CD4-positive, alpha-beta T cell treated with Interleukin-12 subunit alpha and Interleukin-12 subunit beta, for 1 hour (primary cell): ENCODE measurements at regions not wholly inside any gene's neighbourhood (a gene's known extent, or its start where the extent isn't known, plus 50 kb on each side); places are given as distances from the start of the nearest gene placed in this dataset.
"Not testable (repeated sequence)": the region's sequence is repeated elsewhere in the genome, so short reads cannot be mapped to it uniquely, and the experiment has no call there.

Experiments used
- DNase-seq: peaks from one replicate; pipeline ENCODE4 v3.0.0-alpha.2; 2020

DNA sequence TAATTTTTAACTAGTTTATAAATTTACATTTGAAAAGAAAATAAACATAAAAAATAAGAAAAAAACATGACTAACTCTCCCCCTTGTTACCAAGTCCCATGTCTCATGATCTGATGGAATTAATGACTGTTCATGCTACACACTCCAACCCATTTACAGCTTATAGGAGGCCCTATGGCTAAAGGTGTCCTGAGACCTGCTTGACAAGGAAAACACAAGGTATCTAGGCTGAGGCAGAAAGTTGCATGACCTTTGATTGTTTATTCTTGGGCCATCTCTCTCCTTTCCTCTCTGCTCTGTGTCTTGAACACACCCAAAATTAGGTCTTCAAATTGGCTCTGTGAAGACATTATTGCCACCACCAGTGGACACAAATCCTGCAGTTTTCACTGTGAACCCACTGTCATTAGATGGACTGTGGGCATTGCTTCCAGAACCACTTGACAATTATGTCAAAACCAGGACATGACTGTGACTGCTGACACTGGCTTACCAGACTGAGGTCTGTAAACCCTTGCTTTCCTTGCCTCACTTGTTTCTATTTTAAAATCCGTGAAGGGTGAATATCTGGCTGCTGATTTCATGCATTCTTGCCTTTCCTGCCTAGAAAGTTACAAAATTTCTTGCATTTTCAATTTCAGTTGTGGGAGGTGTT is 386.5 kb upstream of the SPRY2 start:
- DNase-seq, result no peak

DNA sequence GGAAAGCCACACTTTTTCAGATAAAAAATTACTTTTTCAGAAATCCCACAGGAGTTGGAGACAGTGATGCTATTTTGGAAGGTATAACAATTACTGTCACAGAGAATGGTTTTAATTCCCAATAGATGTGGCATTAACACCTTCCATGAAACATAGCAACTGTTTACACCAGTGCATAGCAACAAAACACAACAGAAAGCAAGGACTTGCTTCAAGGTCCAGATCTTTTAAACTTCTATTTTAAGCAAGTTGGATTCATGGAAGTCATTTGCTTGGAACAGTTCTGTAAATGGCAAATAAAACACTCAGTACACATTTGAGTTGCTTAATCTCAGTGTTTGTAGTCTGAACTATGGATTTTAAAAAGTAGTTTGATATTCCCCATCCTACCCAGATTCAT is 385.9 kb upstream of the SPRY2 start:
- no peak for DNase-seq

DNA sequence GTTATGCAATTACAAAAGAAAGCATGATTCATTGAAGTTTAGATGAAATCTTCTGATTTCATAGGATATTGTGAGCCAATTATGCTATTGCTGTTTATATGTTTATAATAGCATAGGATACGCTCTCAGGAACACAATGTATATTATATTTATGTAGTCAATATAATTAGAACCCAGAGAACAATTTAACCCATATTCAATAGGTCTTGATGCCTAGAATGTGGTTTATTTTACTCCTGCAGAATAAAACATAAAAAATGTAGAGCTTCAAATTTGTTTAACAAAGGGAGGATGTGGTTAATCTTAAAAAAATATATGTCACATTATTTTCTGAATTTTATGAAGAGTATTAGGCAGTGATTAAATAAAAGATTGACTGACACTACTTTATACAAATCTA is 380.8 kb upstream of the SPRY2 start:
- DNase-seq, result no peak

DNA sequence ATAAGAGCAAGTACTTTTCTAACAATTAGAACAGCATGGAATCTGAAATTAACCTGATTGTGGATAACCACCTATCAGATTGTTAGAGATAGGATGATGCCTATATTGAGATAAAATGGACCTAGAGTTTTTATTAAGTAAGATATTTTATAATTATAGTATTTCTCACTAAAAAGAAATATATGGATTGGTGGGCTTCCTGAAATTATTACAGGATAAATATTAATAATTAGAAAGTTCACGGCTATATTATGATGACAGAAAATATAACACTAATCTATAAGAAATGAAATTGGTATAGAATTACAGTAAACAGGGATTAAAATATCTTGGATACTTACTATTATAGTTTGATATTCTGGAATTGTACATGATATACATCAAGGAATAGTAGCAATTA is 378.0 kb upstream of the SPRY2 start:
- no peak for DNase-seq

- no peak for DNase-seq
These were observed 376.9 kb upstream of the SPRY2 start for GRCh38 chr13:80717776-80718175.

DNA sequence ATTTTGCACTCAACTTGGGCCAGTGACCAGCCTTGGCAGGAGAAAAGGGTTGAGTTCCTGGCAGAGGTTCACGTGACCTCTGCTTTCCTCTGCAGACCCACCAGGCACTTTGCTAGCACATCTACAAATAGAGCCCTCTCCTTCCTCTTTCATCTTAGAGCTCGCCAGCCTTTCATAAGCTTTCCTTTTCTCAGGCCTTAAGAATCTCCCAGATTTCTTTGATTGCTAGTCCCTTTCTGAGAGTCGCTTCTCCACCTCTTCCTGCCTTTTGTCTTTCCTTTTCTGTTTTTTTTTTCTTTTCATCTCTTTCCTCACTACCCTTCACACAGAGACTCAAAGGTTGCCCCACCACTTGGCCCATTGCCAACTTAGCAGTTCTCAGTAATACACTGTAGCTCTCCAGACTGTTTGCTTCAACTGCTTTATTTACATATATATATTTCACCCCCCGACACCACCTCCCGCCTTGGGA is 375.7 kb upstream of the SPRY2 start:
- DNase-seq, result no peak

GRCh38 chr13:80712026-80712425 is 371.1 kb upstream of the SPRY2 start:
- no peak for DNase-seq

- DNase-seq, result no peak
These were observed 367.9 kb upstream of the SPRY2 start for GRCh38 chr13:80708791-80709190.

GRCh38 chr13:80707000-80707983 is 366.4 kb upstream of the SPRY2 start:
- no peak for DNase-seq

GRCh38 chr13:80706164-80706471 is 365.2 kb upstream of the SPRY2 start:
- DNase-seq, result no peak

- no peak for DNase-seq
These were observed 364.6 kb upstream of the SPRY2 start for GRCh38 chr13:80705371-80706163.

DNA sequence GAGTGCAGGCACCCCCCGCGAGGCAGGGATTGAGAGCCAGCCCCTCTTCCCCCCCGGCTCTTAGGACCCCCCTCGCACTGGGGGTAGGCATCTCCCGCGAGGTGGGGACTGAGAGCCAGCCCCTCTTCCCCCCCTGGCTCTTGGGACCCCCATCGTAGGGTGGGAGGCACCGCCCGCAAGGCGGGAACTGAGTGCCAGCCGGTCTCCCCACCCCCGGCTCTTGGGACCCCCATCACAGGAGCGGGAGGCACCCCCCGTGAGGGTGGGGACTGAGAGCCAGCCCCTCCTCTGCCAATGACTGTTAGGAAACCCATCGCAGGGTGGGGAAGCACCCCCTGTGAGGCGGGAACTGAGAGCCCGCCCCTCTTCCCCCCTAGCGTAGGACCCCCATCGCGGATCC is 363.4 kb upstream of the SPRY2 start:
- no peak for DNase-seq

- no peak for DNase-seq
These were observed 354.9 kb upstream of the SPRY2 start for GRCh38 chr13:80695841-80696240.

DNA sequence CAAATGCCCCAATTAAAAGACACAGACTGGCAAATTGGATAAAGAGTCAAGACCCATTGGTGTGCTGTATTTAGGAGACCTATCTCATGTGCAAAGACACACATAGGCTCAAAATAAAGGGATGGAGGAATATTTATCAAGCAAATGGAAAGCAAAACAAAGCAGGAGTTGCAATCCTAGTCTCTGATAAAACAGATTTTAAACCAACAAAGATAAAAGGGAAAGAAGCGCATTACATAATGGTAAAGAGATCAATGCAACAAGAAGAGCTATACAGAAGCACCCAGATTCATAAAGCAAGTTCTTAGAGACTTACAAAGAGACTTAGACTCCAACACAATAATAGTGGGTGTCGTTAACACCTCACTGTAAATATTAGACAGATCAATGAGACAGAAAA is 350.9 kb upstream of the SPRY2 start:
- not testable (repeated sequence) for DNase-seq

GRCh38 chr13:80690208-80690607 is 349.3 kb upstream of the SPRY2 start:
- DNase-seq, result no peak

DNA sequence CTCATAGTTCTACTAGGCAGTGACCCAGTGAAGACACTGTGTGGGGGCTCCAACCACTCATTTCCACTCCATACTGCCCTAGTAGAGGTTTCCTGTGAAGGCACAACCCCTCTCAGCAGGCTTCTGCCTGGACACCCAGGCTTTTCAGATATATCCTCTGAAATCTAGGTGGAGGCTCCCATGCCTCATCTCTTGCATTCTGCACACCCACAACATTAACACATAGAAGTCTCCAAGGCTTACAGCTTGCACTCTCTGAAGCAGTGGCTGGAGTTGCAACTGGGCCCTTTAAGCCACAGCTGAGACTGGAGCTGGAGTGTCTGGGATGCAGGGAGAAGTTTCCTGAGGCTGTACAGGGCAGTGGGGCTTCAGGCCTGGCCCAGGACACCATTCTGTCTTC is 347.7 kb upstream of the SPRY2 start:
- no peak for DNase-seq

GRCh38 chr13:80685942-80686341 is 345.0 kb upstream of the SPRY2 start:
- DNase-seq, result no peak

DNA sequence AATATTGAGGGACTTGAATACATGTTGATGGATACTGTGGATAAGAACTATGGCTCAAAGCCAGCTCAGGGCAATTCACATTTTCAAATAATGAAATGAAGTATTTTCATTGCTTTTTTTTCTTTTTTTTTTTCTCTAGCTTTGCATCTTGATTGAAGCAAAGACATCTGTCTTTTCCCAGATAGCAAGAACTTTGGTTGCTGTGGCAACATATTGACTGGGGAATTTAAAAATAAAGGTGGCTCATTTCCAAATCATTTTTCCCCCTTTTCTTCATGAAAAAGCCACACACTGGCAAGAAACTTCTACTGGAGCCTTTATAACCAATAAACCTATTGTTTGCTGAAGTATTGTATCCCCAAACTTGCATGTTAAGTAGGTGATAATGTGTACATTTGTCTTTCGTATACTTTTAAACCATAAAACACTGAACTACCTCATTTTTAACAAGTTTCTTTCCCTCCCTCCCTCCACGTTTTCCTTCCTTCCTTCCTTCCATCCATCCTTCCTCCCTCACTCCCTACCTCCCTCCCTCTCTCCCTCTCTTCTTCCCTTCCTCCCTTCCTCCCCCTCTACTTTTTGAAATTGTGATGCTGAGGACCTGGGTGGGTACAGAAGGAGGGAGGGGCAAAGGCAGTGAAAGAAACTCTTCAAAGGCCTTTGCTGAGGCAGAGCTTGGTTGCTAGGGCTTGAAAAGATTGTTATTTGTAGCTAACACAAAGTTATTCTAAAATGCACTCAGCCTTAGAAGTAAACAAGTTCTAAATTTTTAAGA is 343.5 kb upstream of the SPRY2 start:
- no peak for DNase-seq

DNA sequence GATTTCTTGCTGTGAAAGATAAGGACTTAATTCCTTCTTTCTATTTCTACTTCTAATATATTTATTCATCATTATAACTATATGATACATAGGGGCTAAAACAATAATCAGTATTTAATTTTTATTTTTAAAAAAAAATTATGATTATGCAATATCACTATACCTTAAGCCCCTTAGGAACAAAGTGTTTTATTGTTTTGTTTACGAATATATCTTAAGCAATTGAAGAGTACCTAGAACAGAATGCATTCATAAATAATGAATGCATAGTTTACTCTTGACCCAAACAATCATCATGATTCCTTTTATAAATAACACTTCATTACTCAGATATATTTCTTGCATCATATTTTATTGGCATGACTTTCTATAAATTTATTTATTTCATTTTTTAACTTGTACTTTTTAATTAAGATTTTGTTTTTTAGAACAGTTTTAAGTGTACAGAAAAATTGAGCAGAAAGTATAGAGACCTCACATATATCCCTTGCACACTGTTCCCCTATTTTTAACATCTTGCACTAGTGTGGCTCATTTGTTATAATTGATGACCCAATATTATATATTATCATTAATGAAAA is 339.9 kb upstream of the SPRY2 start:
- no peak for DNase-seq

GRCh38 chr13:80679423-80679822 is 338.5 kb upstream of the SPRY2 start:
- no peak for DNase-seq

- DNase-seq, result no peak
These were observed 336.3 kb upstream of the SPRY2 start for GRCh38 chr13:80677227-80677626.

- not testable (repeated sequence) for DNase-seq
These were observed 334.5 kb upstream of the SPRY2 start for GRCh38 chr13:80675442-80675841.
